ENCODE measurements at regions not wholly inside any gene's neighbourhood (a gene's known extent, or its start where the extent isn't known, plus 50 kb on each side); places are given as distances from the start of the nearest gene placed in this dataset.

- TF ChIP-seq ZNF484 (CRISPR knock-in tag; IDR thresholded peaks at IDR 0.05; ENCODE audit: borderline replicate concordance, low read depth) (no peak), GATAD2A (CRISPR knock-in tag; IDR thresholded peaks at IDR 0.05) (peak; percentile 53; the same call in 1 of the 2 replicates), HINFP (CRISPR knock-in tag; IDR thresholded peaks at IDR 0.05; ENCODE audit: low read depth) (no peak), RFX1 (IDR thresholded peaks at IDR 0.05) (no peak), MTERF4 (CRISPR knock-in tag; IDR thresholded peaks at IDR 0.05) (no peak), ZNF33A (CRISPR knock-in tag; IDR thresholded peaks at IDR 0.05; ENCODE audit: borderline replicate concordance) (no peak), HOXD1 (CRISPR knock-in tag; IDR thresholded peaks at IDR 0.05) (peak; percentile 51; the same call in 1 of the 2 replicates), ZNF800 (CRISPR knock-in tag; IDR thresholded peaks at IDR 0.05) (no peak), YEATS4 (CRISPR knock-in tag; IDR thresholded peaks at IDR 0.05; ENCODE audit: borderline replicate concordance) (no peak), ZFP1 (CRISPR knock-in tag; IDR thresholded peaks at IDR 0.05) (peak; percentile 64; the same call in 1 of the 2 replicates), ZNF382 (CRISPR knock-in tag; IDR thresholded peaks at IDR 0.05; ENCODE audit: borderline replicate concordance) (no peak), ZNF770 (CRISPR knock-in tag; IDR thresholded peaks at IDR 0.05) (no peak), GATA4 (IDR thresholded peaks at IDR 0.05; ENCODE audit: borderline replicate concordance, low read depth) (peak; percentile 86; the same call in 1 of the 2 replicates), USF2 (IDR thresholded peaks at IDR 0.05; ENCODE audit: low read depth, low read length) (no peak), USF2 (CRISPR knock-in tag; IDR thresholded peaks at IDR 0.05; ENCODE audit: borderline replicate concordance) (no peak), BCLAF1 (IDR thresholded peaks at IDR 0.05) (no peak), MZF1 (CRISPR knock-in tag; IDR thresholded peaks at IDR 0.05; ENCODE audit: borderline replicate concordance) (no peak)
Observed at GRCh38 chr2:128379021-128380015, 60.6 kb upstream of the HS6ST1 start (continued).
